HT1080 (cell line): ENCODE measurements at regions not wholly inside any gene's neighbourhood (a gene's known extent, or its start where the extent isn't known, plus 50 kb on each side); places are given as distances from the start of the nearest gene placed in this dataset.

ENCODE experiments used
- DNase-seq: peaks from one replicate; pipeline ENCODE4 v3.0.0-alpha.2; 2015; ENCODE audit warnings: low read depth

DNA sequence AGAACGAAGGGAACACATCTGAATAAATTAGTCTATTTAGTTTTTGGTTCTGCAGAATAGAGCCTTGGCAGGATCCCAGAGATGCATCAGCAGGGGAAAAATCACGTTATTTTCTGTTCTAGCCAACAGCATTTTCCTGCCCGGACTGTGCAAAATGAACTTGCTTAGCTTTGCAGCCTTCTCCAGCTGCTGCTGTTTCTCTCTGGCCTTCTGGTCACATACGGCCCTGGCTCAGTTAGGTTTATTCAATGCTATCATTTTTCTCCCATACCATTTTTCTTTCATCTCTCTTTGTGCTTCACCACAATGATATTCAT, 110.4 kb upstream of the KL start:
- DNase-seq = no peak

DNA sequence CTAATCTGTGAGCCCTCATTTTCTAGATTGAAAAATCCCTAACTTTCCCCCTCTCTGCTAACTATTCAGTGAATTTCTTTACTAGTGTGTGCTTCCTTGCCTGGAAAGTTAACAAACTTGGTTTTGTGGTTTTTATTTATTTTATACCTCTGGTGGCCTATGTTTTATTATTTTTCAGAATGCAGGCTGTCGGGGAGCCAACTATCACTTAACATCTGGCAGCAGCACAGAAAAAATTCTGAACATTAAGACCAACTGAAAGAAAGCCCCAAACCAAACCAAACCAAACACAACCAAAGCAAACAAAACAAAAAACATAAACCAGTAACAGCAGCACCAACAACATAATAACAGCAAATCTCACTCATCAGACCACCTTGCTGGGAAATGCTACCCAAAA, 109.0 kb upstream of the KL start:
- DNase-seq = no peak

- DNase-seq = peak; percentile 23
Measured at GRCh38 chr13:32910530-32910929, 105.7 kb upstream of the KL start.

DNA sequence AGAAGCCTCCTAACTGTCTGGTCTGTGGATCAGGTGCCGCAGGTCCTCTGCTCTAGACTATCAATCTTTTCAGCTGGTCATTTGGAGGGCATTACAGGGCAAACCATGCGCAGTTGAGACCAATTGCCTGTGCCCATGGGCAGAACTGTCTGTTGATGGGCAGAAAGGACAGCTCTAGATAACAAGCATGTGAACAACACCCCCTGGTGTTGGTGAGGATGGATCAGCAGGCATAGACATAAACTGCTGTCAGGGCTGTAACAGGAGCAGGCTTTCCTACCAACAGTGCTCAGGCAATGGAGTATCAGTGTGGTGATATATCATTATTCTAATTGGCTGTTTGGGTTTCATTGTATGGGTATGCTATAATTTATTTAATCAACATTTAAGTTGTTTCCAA, 104.7 kb upstream of the KL start:
- DNase-seq = peak; percentile 55

DNA sequence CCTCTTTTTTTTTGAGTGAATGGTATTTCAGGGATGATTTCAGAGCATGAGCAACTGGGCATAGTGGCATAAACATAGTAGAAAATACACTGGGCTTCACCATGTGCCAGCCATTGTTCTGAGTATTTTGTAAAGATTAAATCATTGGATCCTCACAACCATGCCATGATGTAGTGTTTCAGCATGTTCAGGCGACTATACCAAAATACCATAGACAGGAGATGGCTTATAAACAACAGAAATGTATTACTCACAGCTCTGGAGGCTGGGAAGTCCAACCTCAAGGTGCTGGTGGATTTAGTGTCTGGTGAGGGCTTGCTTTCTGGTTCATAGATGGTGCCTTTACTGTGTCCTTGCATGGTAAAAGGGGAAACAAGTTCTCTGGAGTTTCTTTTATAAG, 101.5 kb upstream of the KL start:
- DNase-seq = no peak

GRCh38 chr13:32917504-32917903, 98.7 kb upstream of the KL start:
- peak; percentile 71 for DNase-seq

- DNase-seq = no peak
Measured at GRCh38 chr13:32923725-32924124, 92.5 kb upstream of the KL start.

GRCh38 chr13:32924886-32925285, 91.3 kb upstream of the KL start:
- DNase-seq = no peak

- no peak for DNase-seq
Measured at GRCh38 chr13:32925506-32925905, 90.7 kb upstream of the KL start.

- DNase-seq = no peak
Measured at GRCh38 chr13:32932376-32932775, 83.8 kb upstream of the KL start.

- no peak for DNase-seq
Measured at GRCh38 chr13:32936716-32937115, 79.5 kb upstream of the KL start.

GRCh38 chr13:32938314-32938713, 77.9 kb upstream of the KL start:
- DNase-seq = no peak

DNA sequence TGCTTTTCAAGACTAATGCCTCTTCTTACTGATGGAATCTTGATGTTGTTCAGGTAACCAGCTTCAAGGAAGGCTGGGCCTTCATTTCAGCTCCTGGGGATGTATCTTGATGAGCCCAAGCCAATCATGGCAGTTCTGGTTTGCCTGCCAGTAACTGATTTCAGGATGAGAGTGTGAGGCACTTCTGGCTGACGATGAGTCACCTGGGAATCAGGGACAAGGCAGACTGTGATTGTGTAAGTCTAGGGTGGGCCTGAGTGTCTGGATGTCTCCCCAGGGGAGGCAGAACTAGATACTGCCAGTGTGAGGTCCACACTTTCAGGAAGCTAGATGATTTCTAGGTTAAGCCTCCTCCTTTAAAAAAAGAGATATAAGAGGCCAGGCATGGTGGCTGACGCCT, 77.3 kb upstream of the KL start:
- DNase-seq = peak; percentile 69

DNA sequence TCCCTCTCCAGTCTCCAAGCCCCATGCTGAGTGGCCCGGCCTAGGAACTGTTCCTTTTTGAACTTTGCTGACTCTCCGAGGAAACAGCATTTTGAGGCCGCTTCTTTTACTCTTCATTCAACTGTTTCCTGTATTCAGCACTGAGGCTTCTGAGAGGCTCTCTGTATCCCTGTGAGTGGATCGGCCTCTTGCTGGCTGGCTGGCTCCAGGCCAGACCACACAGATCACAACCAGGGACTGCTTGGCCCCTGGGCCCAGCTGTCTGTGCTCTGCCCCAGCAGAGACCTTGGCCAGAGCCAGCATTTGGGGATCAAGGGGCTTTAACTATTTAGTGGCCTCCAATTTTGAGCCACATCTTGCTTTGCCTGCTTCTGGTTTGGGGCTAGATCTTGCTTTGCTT, 75.6 kb upstream of the KL start:
- peak; percentile 28 for DNase-seq

DNA sequence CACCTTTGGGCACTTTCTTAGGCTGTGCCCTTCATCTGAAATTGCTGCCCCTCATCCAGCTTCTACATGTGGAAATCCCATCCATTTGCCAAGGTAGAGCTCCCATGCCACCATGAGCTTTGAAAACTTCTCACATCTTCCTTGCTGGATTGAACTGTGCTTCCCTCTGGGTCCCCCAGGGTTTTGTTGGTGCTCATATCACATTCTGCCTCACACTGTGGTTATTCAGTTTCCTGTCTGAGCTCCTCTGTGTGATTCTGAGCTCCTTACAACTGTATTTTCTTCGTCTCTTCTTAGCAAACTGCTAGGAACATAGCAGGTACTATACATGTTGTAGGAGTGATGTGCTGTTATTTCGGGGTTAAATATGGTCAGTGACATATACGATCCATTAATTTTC, 74.9 kb upstream of the KL start:
- no peak for DNase-seq

DNA sequence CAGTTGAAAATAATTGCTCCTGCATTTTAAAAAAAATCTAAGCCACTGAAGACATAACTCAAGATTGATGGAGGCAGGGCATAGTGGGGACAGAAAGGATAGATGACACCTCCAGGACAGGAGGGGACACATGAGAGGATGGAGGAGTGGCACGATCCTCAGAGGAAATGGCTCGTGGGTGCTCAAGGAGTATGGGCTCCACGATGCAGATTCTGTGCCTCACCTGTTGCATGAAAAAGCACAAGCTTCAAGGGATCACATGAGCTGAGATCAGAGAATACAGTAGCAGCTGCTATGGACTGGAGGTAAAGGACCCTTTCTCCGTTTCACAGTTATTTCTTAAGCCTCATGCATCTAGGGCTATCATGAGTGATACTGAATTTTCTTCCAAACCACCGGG, 69.7 kb upstream of the KL start:
- DNase-seq = no peak

DNA sequence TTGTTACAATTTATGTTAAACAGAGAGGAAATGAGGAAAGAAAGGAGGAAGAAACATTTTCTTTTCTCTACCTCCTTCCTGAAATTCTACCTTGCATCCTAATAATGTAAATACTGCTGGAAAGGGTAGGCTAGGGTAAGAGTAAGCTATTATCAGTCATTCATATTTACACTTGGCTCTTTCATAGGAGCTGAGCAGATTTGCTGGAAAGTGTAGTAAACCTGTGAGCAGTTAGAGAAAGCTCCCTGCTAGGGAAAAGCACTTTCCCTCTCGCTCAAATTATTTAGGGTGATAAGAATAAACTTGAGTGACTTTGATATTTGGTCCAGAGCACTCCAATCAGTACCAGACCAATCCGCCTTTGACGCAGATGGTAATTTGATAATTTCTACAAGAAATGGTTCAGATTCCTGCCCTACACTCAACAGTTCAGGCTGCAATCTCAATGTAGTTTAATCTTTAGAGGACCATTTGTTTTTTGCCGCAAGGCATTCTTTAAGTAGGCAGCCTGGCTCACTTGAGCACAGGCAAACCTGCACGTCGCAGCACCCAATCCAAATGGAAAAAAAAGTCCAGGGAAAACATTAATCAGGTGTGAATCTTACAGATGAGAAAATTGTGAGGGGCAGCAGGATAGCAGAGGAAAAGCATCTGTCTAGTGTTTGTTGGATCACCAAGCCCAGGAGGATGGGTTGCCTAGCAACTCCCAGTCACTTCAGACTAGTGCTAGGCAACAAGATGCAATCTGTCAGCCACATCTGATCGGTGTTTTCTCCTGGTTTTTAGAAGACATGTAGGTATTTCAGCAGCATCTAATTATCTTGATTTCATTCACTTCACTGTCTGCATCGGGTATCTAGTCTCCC, 68.6 kb upstream of the KL start:
- DNase-seq = no peak

- DNase-seq = no peak
Measured at GRCh38 chr13:32949820-32950219, 66.4 kb upstream of the KL start.

GRCh38 chr13:32951580-32951979, 64.6 kb upstream of the KL start:
- DNase-seq = no peak

- peak; percentile 10 for DNase-seq
Measured at GRCh38 chr13:32955881-32956594, 60.2 kb upstream of the KL start.

- DNase-seq = no peak
Measured at GRCh38 chr13:32956595-32956933, 59.7 kb upstream of the KL start.

GRCh38 chr13:32960626-32961025, 55.6 kb upstream of the KL start:
- no peak for DNase-seq

GRCh38 chr13:32961724-32962123, 54.5 kb upstream of the KL start:
- DNase-seq = no peak
